ENCODE measurements at regions not wholly inside any gene's neighbourhood (a gene's known extent, or its start where the extent isn't known, plus 50 kb on each side); places are given as distances from the start of the nearest gene placed in this dataset.

DNA sequence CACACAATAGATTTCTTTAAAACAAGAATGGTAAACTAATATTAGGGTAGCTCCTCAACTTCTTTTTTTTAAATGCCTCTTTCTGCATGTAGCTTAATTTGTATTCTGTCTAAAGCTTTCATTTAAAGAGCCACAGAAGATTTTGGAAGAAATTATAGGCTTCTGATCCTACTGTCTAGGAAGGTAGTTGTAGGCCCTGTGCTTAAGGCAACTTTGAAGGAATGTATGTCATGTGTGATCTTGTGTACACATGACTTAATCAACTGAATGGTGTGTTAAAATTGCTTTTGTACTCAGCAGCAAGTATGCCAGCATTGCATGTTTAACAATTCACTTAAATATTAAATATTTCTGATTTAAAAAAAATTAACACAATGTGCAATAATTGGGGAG, 51.5 kb upstream of the LYPD6 start:
- TF ChIP-seq, protein P1, sequence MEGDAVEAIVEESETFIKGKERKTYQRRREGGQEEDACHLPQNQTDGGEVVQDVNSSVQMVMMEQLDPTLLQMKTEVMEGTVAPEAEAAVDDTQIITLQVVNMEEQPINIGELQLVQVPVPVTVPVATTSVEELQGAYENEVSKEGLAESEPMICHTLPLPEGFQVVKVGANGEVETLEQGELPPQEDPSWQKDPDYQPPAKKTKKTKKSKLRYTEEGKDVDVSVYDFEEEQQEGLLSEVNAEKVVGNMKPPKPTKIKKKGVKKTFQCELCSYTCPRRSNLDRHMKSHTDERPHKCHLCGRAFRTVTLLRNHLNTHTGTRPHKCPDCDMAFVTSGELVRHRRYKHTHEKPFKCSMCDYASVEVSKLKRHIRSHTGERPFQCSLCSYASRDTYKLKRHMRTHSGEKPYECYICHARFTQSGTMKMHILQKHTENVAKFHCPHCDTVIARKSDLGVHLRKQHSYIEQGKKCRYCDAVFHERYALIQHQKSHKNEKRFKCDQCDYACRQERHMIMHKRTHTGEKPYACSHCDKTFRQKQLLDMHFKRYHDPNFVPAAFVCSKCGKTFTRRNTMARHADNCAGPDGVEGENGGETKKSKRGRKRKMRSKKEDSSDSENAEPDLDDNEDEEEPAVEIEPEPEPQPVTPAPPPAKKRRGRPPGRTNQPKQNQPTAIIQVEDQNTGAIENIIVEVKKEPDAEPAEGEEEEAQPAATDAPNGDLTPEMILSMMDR (IDR thresholded peaks at IDR 0.05; ENCODE audit: poor library complexity): no peak
- TF ChIP-seq EZH2phosphoT487 (IDR thresholded peaks at IDR 0.05; ENCODE audit: low read depth, severe bottlenecking, unreplicated experiment): no peak
- TF ChIP-seq EZH2 (IDR thresholded peaks at IDR 0.05; ENCODE audit: borderline replicate concordance): no peak

Data from hepatocyte (in vitro differentiated cells).